GM18505 (cell line): ENCODE measurements at regions not wholly inside any gene's neighbourhood (a gene's known extent, or its start where the extent isn't known, plus 50 kb on each side); places are given as distances from the start of the nearest gene placed in this dataset.

Experiments used
- ATAC-seq: cut with Tn5 transposase; IDR thresholded peaks from one replicate; pipeline ENCODE4 v1.9.1; 2021; ENCODE audit not compliant: unreplicated experiment
- POLR2A ChIP-seq: IDR thresholded peaks from 4 replicates; pipeline ENCODE4 v1.6.1; 2011; ENCODE audit warnings: borderline replicate concordance; ENCODE audit not compliant: insufficient read depth, insufficient read length; ENCODE audit errors: extremely low read depth

GRCh38 chr1:59137276-59137615, 159.6 kb upstream of the FGGY start:
- TF ChIP-seq POLR2A, result no peak
- no peak for ATAC-seq

GRCh38 chr1:59137968-59138367, 158.9 kb upstream of the FGGY start:
- no peak for TF ChIP-seq POLR2A
- ATAC-seq, result no peak

GRCh38 chr1:59138402-59138801, 158.5 kb upstream of the FGGY start:
- ATAC-seq, result no peak
- TF ChIP-seq POLR2A, result no peak

- TF ChIP-seq POLR2A, result no peak
- no peak for ATAC-seq
Measured at GRCh38 chr1:59139396-59139795, 157.5 kb upstream of the FGGY start.

GRCh38 chr1:59141267-59141863, 155.5 kb upstream of the FGGY start:
- ATAC-seq, result no peak
- TF ChIP-seq POLR2A, result no peak

GRCh38 chr1:59142311-59143132, 154.4 kb upstream of the FGGY start:
- TF ChIP-seq POLR2A, result no peak
- ATAC-seq, result no peak

- no peak for ATAC-seq
- no peak for TF ChIP-seq POLR2A
Measured at GRCh38 chr1:59143133-59143487, 153.8 kb upstream of the FGGY start.

GRCh38 chr1:59143811-59144210, 153.1 kb upstream of the FGGY start:
- no peak for ATAC-seq
- no peak for TF ChIP-seq POLR2A

GRCh38 chr1:59144959-59145358, 151.9 kb upstream of the FGGY start:
- no peak for TF ChIP-seq POLR2A
- ATAC-seq, result no peak

GRCh38 chr1:59146056-59146455, 150.8 kb upstream of the FGGY start:
- no peak for TF ChIP-seq POLR2A
- no peak for ATAC-seq

- TF ChIP-seq POLR2A, result peak; percentile 52
- peak; percentile 47 for ATAC-seq
Measured at GRCh38 chr1:59146651-59147358, 150.1 kb upstream of the FGGY start.

- no peak for ATAC-seq
- TF ChIP-seq POLR2A, result no peak
Measured at GRCh38 chr1:59149435-59149834, 147.5 kb upstream of the FGGY start.

GRCh38 chr1:59150577-59151386, 146.1 kb upstream of the FGGY start:
- TF ChIP-seq POLR2A, result no peak
- peak; percentile 66 for ATAC-seq
